Natural killer cell (primary cell): ENCODE measurements at regions not wholly inside any gene's neighbourhood (a gene's known extent, or its start where the extent isn't known, plus 50 kb on each side); places are given as distances from the start of the nearest gene placed in this dataset.

Experiments used
- ATAC-seq, 3 donors: fragments of 150-1000 bp in 2 of 3; fragments of 200-7000 bp in 1 of 3; cut with Tn5 transposase; 1 replicate in 1 of 3; 2 replicates in 2 of 3; pipeline ENCODE4 v1.10.0; 2021; ENCODE audit warnings: mild to moderate bottlenecking in 2 of 3, moderate library complexity in 2 of 3
- DNase-seq, 2 donors: peaks; one replicate each; pipeline versions ENCODE4 v3.0.0 to v3.0.0-alpha.2; 2013 to 2021; ENCODE audit warnings: mixed read lengths in 1 of 2
- H3K27ac ChIP-seq: one replicate; pipeline ENCODE4 v1.5.1; 2013; ENCODE audit warnings: mild to moderate bottlenecking, low read length
- H3K27me3 ChIP-seq: one replicate; pipeline ENCODE4 v1.6.1; 2013; ENCODE audit warnings: low read length; ENCODE audit not compliant: control insufficient read depth, insufficient read depth
- H3K36me3 ChIP-seq: one replicate; pipeline ENCODE4 v1.6.1; 2013; ENCODE audit warnings: low read length; ENCODE audit not compliant: control insufficient read depth, insufficient read depth
- H3K4me1 ChIP-seq: one replicate; pipeline ENCODE4 v1.6.1; 2013; ENCODE audit warnings: low read length; ENCODE audit not compliant: control insufficient read depth, insufficient read depth
- H3K4me3 ChIP-seq: one replicate; pipeline ENCODE4 v1.5.1; 2013; ENCODE audit warnings: low read length
- H3K9me3 ChIP-seq: one replicate; pipeline ENCODE4 v1.6.1; 2013; ENCODE audit warnings: low read length; ENCODE audit not compliant: control insufficient read depth, insufficient read depth
- H3K27ac Mint-ChIP-seq, 2 donors: one replicate each; pipeline ENCODE4 v1.8.0; 2022; ENCODE audit warnings: mild to moderate bottlenecking in 2 of 2, mixed read lengths in 2 of 2, moderate library complexity in 1 of 2
- H3K27me3 Mint-ChIP-seq, 2 donors: one replicate each; pipeline ENCODE4 v1.8.0; 2022; ENCODE audit warnings: low read depth in 2 of 2, mixed read lengths in 2 of 2
- H3K36me3 Mint-ChIP-seq: one replicate; pipeline ENCODE4 v1.8.0; 2022; ENCODE audit warnings: mixed read lengths
- H3K4me1 Mint-ChIP-seq, 2 donors: one replicate each; pipeline ENCODE4 v1.8.0; 2022; ENCODE audit warnings: mixed read lengths in 2 of 2
- H3K4me3 Mint-ChIP-seq: one replicate; pipeline ENCODE4 v1.8.0; 2022; ENCODE audit warnings: mild to moderate bottlenecking, moderate library complexity, mixed read lengths
- H3K9me3 Mint-ChIP-seq, 2 donors: one replicate each; pipeline ENCODE4 v1.8.0; 2022; ENCODE audit warnings: mixed read lengths in 2 of 2
- WGBS: methylation state at CpG from one replicate; pipeline ENCODE4 v1.1.7; 2013; ENCODE audit warnings: missing lambda C conversion rate; ENCODE audit not compliant: insufficient coverage; 5-methylcytosine and 5-hydroxymethylcytosine counted together
- intact Hi-C: fragments of 100-400 bp; cut with micrococcal nuclease; formaldehyde crosslinking; loops from one replicate; pipeline ENCODE4 v1.14.2; 2022
- TF ChIP-seq, protein P1 (sequence below): fragments of 200-600 bp; IDR thresholded peaks from one replicate; pipeline ENCODE4 v1.8.0; 2022; ENCODE audit warnings: antibody characterized with exemption

- H3K9me3 Mint-ChIP-seq: no peaks in the 10 kb centered on the region
- TF ChIP-seq, protein P1, sequence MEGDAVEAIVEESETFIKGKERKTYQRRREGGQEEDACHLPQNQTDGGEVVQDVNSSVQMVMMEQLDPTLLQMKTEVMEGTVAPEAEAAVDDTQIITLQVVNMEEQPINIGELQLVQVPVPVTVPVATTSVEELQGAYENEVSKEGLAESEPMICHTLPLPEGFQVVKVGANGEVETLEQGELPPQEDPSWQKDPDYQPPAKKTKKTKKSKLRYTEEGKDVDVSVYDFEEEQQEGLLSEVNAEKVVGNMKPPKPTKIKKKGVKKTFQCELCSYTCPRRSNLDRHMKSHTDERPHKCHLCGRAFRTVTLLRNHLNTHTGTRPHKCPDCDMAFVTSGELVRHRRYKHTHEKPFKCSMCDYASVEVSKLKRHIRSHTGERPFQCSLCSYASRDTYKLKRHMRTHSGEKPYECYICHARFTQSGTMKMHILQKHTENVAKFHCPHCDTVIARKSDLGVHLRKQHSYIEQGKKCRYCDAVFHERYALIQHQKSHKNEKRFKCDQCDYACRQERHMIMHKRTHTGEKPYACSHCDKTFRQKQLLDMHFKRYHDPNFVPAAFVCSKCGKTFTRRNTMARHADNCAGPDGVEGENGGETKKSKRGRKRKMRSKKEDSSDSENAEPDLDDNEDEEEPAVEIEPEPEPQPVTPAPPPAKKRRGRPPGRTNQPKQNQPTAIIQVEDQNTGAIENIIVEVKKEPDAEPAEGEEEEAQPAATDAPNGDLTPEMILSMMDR: no peak
- no peaks in the 10 kb centered on the region for H3K4me1 ChIP-seq
- no peaks in the 10 kb centered on the region for H3K4me1 Mint-ChIP-seq
- no peaks in the 10 kb centered on the region for H3K9me3 ChIP-seq
- H3K27ac Mint-ChIP-seq: no peak overlapping the region
- H3K36me3 Mint-ChIP-seq: no peaks in the 10 kb centered on the region
- no peak overlapping the region for H3K4me3 ChIP-seq
- H3K27ac ChIP-seq: no peak overlapping the region
- intact Hi-C loops: no loop called here
- no peaks in the 10 kb centered on the region for H3K36me3 ChIP-seq
- H3K27me3 ChIP-seq: no peaks in the 10 kb centered on the region
- no CpG with 5 or more reads among the region's 2 CpGs for WGBS
- DNase-seq (no peak), ATAC-seq (no peak)
- peaks cover 0 to 7% of the 10 kb centered on the region in 2 donors for H3K27me3 Mint-ChIP-seq
- H3K4me3 Mint-ChIP-seq: no peak overlapping the region
Measured at GRCh38 chrX:45454290-45454689, 253.6 kb upstream of the DIPK2B start.

DNA sequence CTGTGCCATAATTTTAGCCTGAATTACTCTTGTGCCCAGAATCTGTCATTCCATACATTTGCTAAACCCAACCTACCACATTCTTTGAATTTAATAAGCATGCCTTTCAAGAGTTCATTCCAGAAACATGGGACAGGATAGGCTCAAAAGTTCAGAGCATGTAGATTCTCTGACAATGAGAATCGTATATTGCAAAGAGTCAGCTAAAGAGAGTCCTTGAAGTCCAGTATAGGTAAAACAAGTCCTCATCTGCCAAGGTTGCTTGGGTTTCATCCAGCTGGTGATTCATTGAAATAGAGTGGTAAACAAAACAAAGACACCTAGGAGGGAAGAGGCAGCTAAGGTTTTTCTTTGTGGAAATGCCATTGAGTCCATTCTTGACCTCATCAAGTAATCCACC is 249.3 kb upstream of the DIPK2B start:
- DNase-seq (no peak), ATAC-seq (no peak)
- Histone ChIP-seq H3K27ac (no peak overlapping the region), H3K27me3 (no peaks in the 10 kb centered on the region), H3K4me3 (no peak overlapping the region), H3K4me1 (no peaks in the 10 kb centered on the region), H3K36me3 (no peaks in the 10 kb centered on the region), H3K9me3 (no peaks in the 10 kb centered on the region)
- Mint-ChIP-seq H3K9me3 (no peaks in the 10 kb centered on the region), H3K4me1 (no peaks in the 10 kb centered on the region), H3K36me3 (no peaks in the 10 kb centered on the region), H3K4me3 (no peak overlapping the region), H3K27me3 (peaks cover 4 to 21% of the 10 kb centered on the region in 2 donors), H3K27ac (no peak overlapping the region)
- intact Hi-C loops: no loop called here
- 94% methylated on average over 1 of the region's 1 CpG for WGBS
- TF ChIP-seq, protein P1: no peak

GRCh38 chrX:45447995-45448394 is 247.3 kb upstream of the DIPK2B start:
- Histone ChIP-seq H3K4me1 (no peaks in the 10 kb centered on the region), H3K36me3 (no peaks in the 10 kb centered on the region), H3K4me3 (no peak overlapping the region), H3K9me3 (no peaks in the 10 kb centered on the region), H3K27ac (no peak overlapping the region), H3K27me3 (no peaks in the 10 kb centered on the region)
- no peaks in the 10 kb centered on the region for H3K9me3 Mint-ChIP-seq
- TF ChIP-seq, protein P1: no peak
- no peaks in the 10 kb centered on the region for H3K4me1 Mint-ChIP-seq
- no peaks in the 10 kb centered on the region for H3K36me3 Mint-ChIP-seq
- intact Hi-C loops: no loop called here
- peaks cover 4 to 32% of the 10 kb centered on the region in 2 donors for H3K27me3 Mint-ChIP-seq
- ATAC-seq (no peak), DNase-seq (no peak)
- H3K4me3 Mint-ChIP-seq: no peak overlapping the region
- H3K27ac Mint-ChIP-seq: no peak overlapping the region

DNA sequence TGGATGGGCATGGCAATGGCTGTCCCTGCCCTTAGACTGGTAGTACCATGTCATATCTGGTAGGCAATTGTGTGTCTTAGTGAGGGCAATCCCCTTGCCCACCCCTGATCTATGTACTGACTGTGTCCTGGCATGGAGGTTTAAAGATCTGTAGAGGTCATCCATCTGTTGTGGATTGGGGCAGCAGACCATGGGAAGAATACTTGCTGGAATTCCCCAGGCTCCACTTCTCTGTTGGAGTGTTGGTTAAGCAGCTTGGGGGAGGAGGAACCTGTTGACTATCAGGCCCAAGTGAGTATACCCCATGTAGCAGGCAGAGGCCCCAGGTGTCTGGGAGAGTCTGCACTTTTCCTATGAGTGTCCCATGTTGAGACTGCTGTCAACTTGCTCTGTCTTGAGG is 246.7 kb upstream of the DIPK2B start:
- Mint-ChIP-seq H3K9me3 (no peaks in the 10 kb centered on the region), H3K4me3 (no peak overlapping the region), H3K36me3 (no peaks in the 10 kb centered on the region), H3K27ac (no peak overlapping the region), H3K4me1 (no peaks in the 10 kb centered on the region), H3K27me3 (peaks cover 4 to 28% of the 10 kb centered on the region in 2 donors)
- no peak for DNase-seq
- H3K27me3 ChIP-seq: no peaks in the 10 kb centered on the region
- H3K36me3 ChIP-seq: no peaks in the 10 kb centered on the region
- intact Hi-C loops: no loop called here
- H3K27ac ChIP-seq: no peak overlapping the region
- H3K4me3 ChIP-seq: no peak overlapping the region
- ATAC-seq: no peak
- H3K4me1 ChIP-seq: no peaks in the 10 kb centered on the region
- H3K9me3 ChIP-seq: no peaks in the 10 kb centered on the region
- TF ChIP-seq, protein P1: no peak
